Mesenchymal stem cell (in vitro differentiated cells and primary cell): ENCODE measurements at regions not wholly inside any gene's neighbourhood (a gene's known extent, or its start where the extent isn't known, plus 50 kb on each side); places are given as distances from the start of the nearest gene placed in this dataset.

Experiments used
- DNase-seq: peaks from one replicate; pipeline ENCODE4 v3.0.0-alpha.2; 2013
- H2AFZ ChIP-seq: one replicate; pipeline ENCODE4 v1.6.1; 2013; ENCODE audit warnings: low read depth, mild to moderate bottlenecking, control low read depth, inconsistent platforms, low read length, moderate library complexity
- H2AK5ac ChIP-seq: 2 replicates; pipeline ENCODE4 v1.6.1; 2013; ENCODE audit warnings: low read length, moderate library complexity, mild to moderate bottlenecking, inconsistent platforms; ENCODE audit not compliant: severe bottlenecking
- H2BK120ac ChIP-seq: one replicate; pipeline ENCODE4 v1.6.1; 2013; ENCODE audit warnings: low read depth, mild to moderate bottlenecking, inconsistent platforms, low read length, moderate library complexity
- H2BK12ac ChIP-seq, 2 experiments: one replicate each; pipeline ENCODE4 v1.6.1; 2013; ENCODE audit warnings: inconsistent platforms in 2 of 2, low read length in 2 of 2, mild to moderate bottlenecking in 2 of 2, moderate library complexity in 2 of 2, control low read depth in 1 of 2
- H2BK15ac ChIP-seq: one replicate; pipeline ENCODE4 v1.6.1; 2013; ENCODE audit warnings: mild to moderate bottlenecking, low read depth, inconsistent platforms; ENCODE audit not compliant: poor library complexity, severe bottlenecking
- H2BK5ac ChIP-seq: 2 replicates; pipeline ENCODE4 v1.6.1; 2013; ENCODE audit warnings: low read depth, mild to moderate bottlenecking, low read length, control low read depth, inconsistent platforms; ENCODE audit not compliant: poor library complexity, severe bottlenecking
- H3K14ac ChIP-seq, 2 experiments: one replicate each; pipeline ENCODE4 v1.6.1; 2013; ENCODE audit warnings: inconsistent platforms in 2 of 2, low read length in 2 of 2, control low read depth in 1 of 2, mild to moderate bottlenecking in 1 of 2, moderate library complexity in 1 of 2
- H3K18ac ChIP-seq, 2 experiments: one replicate each; pipeline ENCODE4 v1.6.1; 2013; ENCODE audit warnings: inconsistent platforms in 2 of 2, low read length in 2 of 2, control low read depth in 1 of 2, low read depth in 1 of 2, mild to moderate bottlenecking in 1 of 2
- H3K23ac ChIP-seq, 2 experiments: one replicate each; pipeline ENCODE4 v1.6.1; 2013; ENCODE audit warnings: inconsistent platforms in 2 of 2, low read length in 2 of 2, mild to moderate bottlenecking in 2 of 2, moderate library complexity in 2 of 2, control low read depth in 1 of 2
- H3K27ac ChIP-seq: 2 replicates; pipeline ENCODE4 v1.5.1; 2013; ENCODE audit warnings: mild to moderate bottlenecking, moderate library complexity, low read length, control low read depth, inconsistent platforms; ENCODE audit not compliant: poor library complexity, severe bottlenecking
- H3K27me3 ChIP-seq, 2 experiments: 2 replicates each; pipeline versions ENCODE4 v1.6.1 to v1.7.0; 2013; ENCODE audit warnings: low read length in 2 of 2, mild to moderate bottlenecking in 2 of 2, moderate library complexity in 2 of 2, control low read depth in 1 of 2, inconsistent platforms in 1 of 2; ENCODE audit not compliant: control insufficient read depth in 1 of 2, insufficient read depth in 1 of 2
- H3K36me3 ChIP-seq, 2 experiments: 2 replicates each; pipeline versions ENCODE4 v1.6.1 to v1.7.0; 2013; ENCODE audit warnings: low read length in 2 of 2, control low read depth in 1 of 2, inconsistent platforms in 1 of 2, low read depth in 1 of 2, mild to moderate bottlenecking in 1 of 2; ENCODE audit not compliant: insufficient read depth in 2 of 2, control insufficient read depth in 1 of 2
- H3K4ac ChIP-seq, 2 experiments: one replicate each; pipeline ENCODE4 v1.6.1; 2013; ENCODE audit warnings: inconsistent platforms in 2 of 2, low read length in 2 of 2, mild to moderate bottlenecking in 2 of 2, moderate library complexity in 2 of 2, control low read depth in 1 of 2, low read depth in 1 of 2
- H3K4me1 ChIP-seq: 2 replicates; pipeline ENCODE4 v1.6.1; 2013; ENCODE audit warnings: low read depth, low read length, control low read depth; ENCODE audit not compliant: control insufficient read depth, insufficient read depth
- H3K4me2 ChIP-seq: 2 replicates; pipeline ENCODE4 v1.6.1; 2013; ENCODE audit warnings: low read length, mild to moderate bottlenecking, inconsistent platforms; ENCODE audit not compliant: poor library complexity, severe bottlenecking
- H3K4me3 ChIP-seq, 2 experiments: 2 replicates each; pipeline versions ENCODE4 v1.5.1 to v1.7.0; 2013; ENCODE audit warnings: low read length in 2 of 2, mild to moderate bottlenecking in 2 of 2, control low read depth in 1 of 2, low read depth in 1 of 2; ENCODE audit not compliant: insufficient read depth in 1 of 2
- H3K79me1 ChIP-seq: replicated peaks from 2 replicates; pipeline ENCODE4 v1.6.1; 2013; ENCODE audit warnings: mild to moderate bottlenecking, control low read depth, low read length, inconsistent platforms; ENCODE audit not compliant: poor library complexity, severe bottlenecking
- H3K9ac ChIP-seq: 2 replicates; pipeline ENCODE4 v1.7.0; 2013; ENCODE audit warnings: mild to moderate bottlenecking, low read length, moderate library complexity
- H3K9me3 ChIP-seq: 2 replicates; pipeline ENCODE4 v1.7.0; 2013; ENCODE audit warnings: mild to moderate bottlenecking, low read length; ENCODE audit not compliant: control insufficient read depth
- H4K8ac ChIP-seq: one replicate; pipeline ENCODE4 v1.6.1; 2013; ENCODE audit warnings: inconsistent platforms, mild to moderate bottlenecking, low read length, moderate library complexity
- H4K91ac ChIP-seq: one replicate; pipeline ENCODE4 v1.6.1; 2013; ENCODE audit warnings: mild to moderate bottlenecking, low read length, inconsistent platforms
- WGBS: methylation state at CpG from one replicate; pipeline ENCODE4 v1.1.7; 2013; ENCODE audit warnings: mixed read lengths; 5-methylcytosine and 5-hydroxymethylcytosine counted together

- Histone ChIP-seq H3K23ac (no peak overlapping the region), H4K91ac (no peak overlapping the region), H2AK5ac (no peak overlapping the region), H2BK120ac (no peak overlapping the region), H3K4me2 (no peak overlapping the region), H3K4ac (no peak overlapping the region), H3K27ac (no peak overlapping the region), H4K8ac (no peak overlapping the region), H3K4me3 (no peak overlapping the region), H3K18ac (no peak overlapping the region), H2BK5ac (no peak overlapping the region), H3K27me3 (peaks cover 0 to 5% of the 10 kb centered on the region in 2 experiments), H3K9me3 (no peaks in the 10 kb centered on the region), H3K9ac (no peak overlapping the region), H2AFZ (no peak overlapping the region), H3K36me3 (no peaks in the 10 kb centered on the region), H3K4me1 (peaks cover 6% of the 10 kb centered on the region), H2BK12ac (no peak overlapping the region), H3K79me1 (no peaks in the 10 kb centered on the region), H2BK15ac (no peak overlapping the region), H3K14ac (no peak overlapping the region)
- DNase-seq: no peak
- WGBS: 0% methylated on average over 1 of the region's 2 CpGs
These were observed 67.1 kb upstream of the POU3F3 start for GRCh38 chr2:104786821-104787220.

GRCh38 chr2:104787298-104788065, 66.4 kb upstream of the POU3F3 start:
- Histone ChIP-seq H3K14ac (no peak overlapping the region), H3K9ac (no peak overlapping the region), H3K18ac (no peak overlapping the region), H2BK15ac (no peak overlapping the region), H3K4me1 (peaks cover 6% of the 10 kb centered on the region), H3K27me3 (peaks cover 0 to 5% of the 10 kb centered on the region in 2 experiments), H3K4me2 (no peak overlapping the region), H3K36me3 (no peaks in the 10 kb centered on the region), H2BK5ac (no peak overlapping the region), H3K4ac (no peak overlapping the region), H4K8ac (no peak overlapping the region), H3K4me3 (no peak overlapping the region), H3K79me1 (no peaks in the 10 kb centered on the region), H3K23ac (no peak overlapping the region), H2BK12ac (no peak overlapping the region), H2AK5ac (no peak overlapping the region), H2BK120ac (no peak overlapping the region), H3K9me3 (no peaks in the 10 kb centered on the region), H4K91ac (no peak overlapping the region), H3K27ac (no peak overlapping the region), H2AFZ (no peak overlapping the region)
- DNase-seq: no peak
- WGBS: 66% methylated on average over 7 of the region's 8 CpGs

- Histone ChIP-seq H3K36me3 (no peaks in the 10 kb centered on the region), H3K27ac (no peak overlapping the region), H2BK120ac (no peak overlapping the region), H3K79me1 (no peaks in the 10 kb centered on the region), H3K4me2 (no peak overlapping the region), H3K18ac (no peak overlapping the region), H2AK5ac (no peak overlapping the region), H3K9me3 (no peaks in the 10 kb centered on the region), H3K27me3 (peaks cover 0 to 5% of the 10 kb centered on the region in 2 experiments), H3K23ac (no peak overlapping the region), H3K4ac (no peak overlapping the region), H3K14ac (no peak overlapping the region), H2BK5ac (no peak overlapping the region), H2BK12ac (no peak overlapping the region), H3K4me1 (peaks cover 6% of the 10 kb centered on the region), H3K9ac (no peak overlapping the region), H2AFZ (no peak overlapping the region), H2BK15ac (no peak overlapping the region), H4K91ac (no peak overlapping the region), H3K4me3 (no peak overlapping the region), H4K8ac (no peak overlapping the region)
- no peak for DNase-seq
- WGBS: 77% methylated on average over 14 of the region's 16 CpGs
These were observed 65.0 kb upstream of the POU3F3 start for GRCh38 chr2:104788742-104789455.

- H4K91ac ChIP-seq: peak overlapping the region; percentile 8
- H3K4me3 ChIP-seq: peak overlapping the region in 1 of 2 experiments; percentile 29
- WGBS: 66% methylated on average over 17 of the region's 18 CpGs
- H2BK15ac ChIP-seq: no peak overlapping the region
- H3K23ac ChIP-seq: no peak overlapping the region
- H2BK120ac ChIP-seq: no peak overlapping the region
- H2AFZ ChIP-seq: no peak overlapping the region
- no peak overlapping the region for H2BK12ac ChIP-seq
- no peak overlapping the region for H3K4ac ChIP-seq
- H2BK5ac ChIP-seq: no peak overlapping the region
- peak overlapping the region; percentile 27 for H3K4me2 ChIP-seq
- H3K9ac ChIP-seq: no peak overlapping the region
- H3K18ac ChIP-seq: no peak overlapping the region
- DNase-seq: no peak
- H3K36me3 ChIP-seq: no peaks in the 10 kb centered on the region
- no peak overlapping the region for H2AK5ac ChIP-seq
- no peaks in the 10 kb centered on the region for H3K9me3 ChIP-seq
- peaks cover 0 to 5% of the 10 kb centered on the region in 2 experiments for H3K27me3 ChIP-seq
- no peak overlapping the region for H4K8ac ChIP-seq
- no peak overlapping the region for H3K14ac ChIP-seq
- no peaks in the 10 kb centered on the region for H3K79me1 ChIP-seq
- H3K4me1 ChIP-seq: peaks cover 6% of the 10 kb centered on the region
- H3K27ac ChIP-seq: peak overlapping the region; percentile 42
These were observed 63.7 kb upstream of the POU3F3 start for GRCh38 chr2:104790100-104790811.
